Heart right ventricle (tissue), 16 donors: ENCODE measurements at regions not wholly inside any gene's neighbourhood (a gene's known extent, or its start where the extent isn't known, plus 50 kb on each side); places are given as distances from the start of the nearest gene placed in this dataset.

ENCODE experiments used
- ATAC-seq, 8 donors: fragments of 200-7000 bp; cut with Tn5 transposase; one replicate each; pipeline ENCODE4 v1.9.1; 2020; ENCODE audit warnings: mild to moderate bottlenecking in 8 of 8, moderate library complexity in 8 of 8, moderate number of reproducible peaks in 1 of 8
- DNase-seq, 2 donors: peaks; one replicate each; pipeline ENCODE4 v3.0.0-alpha.2; 2020
- H3K27ac ChIP-seq, 10 donors: fragments of 200-600 bp; sonication (generic) in 2 of 10; one replicate each; pipeline versions ENCODE4 v1.5.0 to v1.8.0; 2020 to 2022; ENCODE audit warnings: mild to moderate bottlenecking in 3 of 10
- H3K27me3 ChIP-seq, 7 donors: fragments of 200-600 bp; one replicate each; pipeline ENCODE4 v1.8.0; 2021 to 2022; ENCODE audit warnings: mild to moderate bottlenecking in 2 of 7
- H3K36me3 ChIP-seq, 9 donors: fragments of 200-600 bp; sonication (generic) in 1 of 9; one replicate each; pipeline versions ENCODE4 v1.5.0 to v1.8.0; 2020 to 2022; ENCODE audit warnings: mild to moderate bottlenecking in 2 of 9
- H3K4me1 ChIP-seq, 9 donors: fragments of 200-600 bp; sonication (generic) in 1 of 9; one replicate each; pipeline versions ENCODE4 v1.5.0 to v1.8.0; 2020 to 2022; ENCODE audit warnings: mild to moderate bottlenecking in 4 of 9
- H3K4me3 ChIP-seq, 10 donors: fragments of 200-600 bp; sonication (generic) in 2 of 10; one replicate each; pipeline versions ENCODE4 v1.5.0 to v1.8.0; 2020 to 2022; ENCODE audit warnings: mild to moderate bottlenecking in 7 of 10, moderate library complexity in 2 of 10
- H3K9me3 ChIP-seq, 11 donors: fragments of 200-600 bp in 10 of 11; sonication (generic) in 2 of 11; one replicate each; pipeline versions ENCODE4 v1.5.0 to v1.8.0; 2013 to 2022; ENCODE audit warnings: mild to moderate bottlenecking in 2 of 11, control low read depth in 1 of 11, moderate library complexity in 1 of 11
- WGBS, 2 donors: extraction: QIAGEN DNeasy Blood & Tissue Kit; methylation state at CpG; one replicate each; pipeline ENCODE4 v1.1.7; 2013; ENCODE audit warnings: inconsistent platforms in 1 of 2; 5-methylcytosine and 5-hydroxymethylcytosine counted together
- intact Hi-C, 10 donors: fragments of 100-400 bp; cut with DNase I; formaldehyde crosslinking; loops; one replicate each; pipeline versions ENCODE4 v1.11.1 to v1.14.2; 2022
- TF ChIP-seq, protein P1 (sequence below), 9 donors: fragments of 200-600 bp; sonication (generic) in 2 of 9; IDR thresholded peaks; one replicate each; pipeline versions ENCODE4 v1.5.0 to v1.8.0; 2021 to 2022; ENCODE audit warnings: antibody characterized with exemption in 9 of 9, mild to moderate bottlenecking in 5 of 9, moderate library complexity in 1 of 9
- donor health status: Arrhythmogenic right ventricular cardiomyopathy.
- donor health status: ischemic (EF 13 %, LVEDD 7.1; RV severe dilation, severe dysfunction).
- donor health status: healthy with polysubstance abuse.
- donor health status: DM: no; HTN: yes; CAD: no.
- donor health status: DM: no; HTN: no; CAD: no.
- donor health status: ischemic (EF 25% LVEDD 6.9; RV normal size, moderate dysfunction).
- donor health status: ischemic (EF 25% LVEDD 5.7; RV mildly dilated, moderate dysfunction).
- donor health status: healthy.
- donor health status: DM: yes; HTN: yes; CAD: no.
- donor health status: Ischemic cardiomyopathy.
- donor health status: ischemic (EF 35%, LVEDD 5.7; RV mildly dilated, moderate dysfunction).
- donor health status: nonischemic (EF 11% LVEDD 7.7; RV severe dilation, severe dysfunction).
- donor health status: DM: yes; HTN: yes; CAD: no.
- donor health status: PGD.
- donor health status: ischemic (EF 29% LVEDD 5.4; RV normal size, mild dysfunction).
- donor health status: nonischemic (EF 23%, LVEDD 6.1; RV moderate dilation, normal function).

DNA sequence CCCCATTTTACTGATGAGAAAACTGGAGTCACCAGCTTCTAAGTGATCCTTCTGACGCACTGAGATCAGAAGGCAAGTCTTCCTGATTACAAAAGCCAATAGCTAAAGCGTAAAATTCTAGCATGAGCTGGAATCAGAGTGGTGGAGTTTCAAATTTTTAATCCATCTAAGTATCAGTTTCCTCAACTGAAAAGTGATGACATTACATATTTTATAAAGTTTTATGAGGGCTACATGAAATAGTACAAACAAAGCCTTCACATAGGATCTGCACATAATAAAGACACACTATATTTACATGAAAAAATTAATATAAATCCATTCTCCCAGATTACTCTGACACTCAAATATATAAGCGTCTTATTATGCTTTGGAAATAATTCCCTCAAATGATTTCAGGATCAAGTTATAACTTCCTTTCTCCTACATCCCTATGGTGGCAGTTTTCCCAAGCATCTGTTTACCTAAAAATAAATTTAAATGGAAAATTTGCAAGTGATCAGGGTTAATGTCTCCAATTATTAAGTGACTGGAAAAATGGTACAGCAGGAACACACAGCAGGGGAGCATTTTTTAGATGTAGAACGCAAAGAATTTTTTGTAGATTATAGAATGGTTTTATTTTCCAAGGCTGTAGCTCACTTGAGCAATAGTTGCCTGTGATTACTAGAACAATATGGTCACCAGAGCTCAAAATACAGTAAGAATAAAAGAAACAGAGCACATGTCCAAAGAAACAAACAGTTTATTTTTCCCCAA lies 490.4 kb upstream of the C1orf87 start:
- Histone ChIP-seq H3K27me3 (peaks cover 0 to 6% (median 0%) of the 10 kb centered on the region in 7 donors), H3K4me3 (no peak overlapping the region), H3K4me1 (peaks cover 0 to 9% (median 6%) of the 10 kb centered on the region in 9 donors), H3K36me3 (no peaks in the 10 kb centered on the region), H3K27ac (no peak overlapping the region), H3K9me3 (no peaks in the 10 kb centered on the region)
- DNase-seq (no peak), ATAC-seq (no peak)
- TF ChIP-seq, protein P1, sequence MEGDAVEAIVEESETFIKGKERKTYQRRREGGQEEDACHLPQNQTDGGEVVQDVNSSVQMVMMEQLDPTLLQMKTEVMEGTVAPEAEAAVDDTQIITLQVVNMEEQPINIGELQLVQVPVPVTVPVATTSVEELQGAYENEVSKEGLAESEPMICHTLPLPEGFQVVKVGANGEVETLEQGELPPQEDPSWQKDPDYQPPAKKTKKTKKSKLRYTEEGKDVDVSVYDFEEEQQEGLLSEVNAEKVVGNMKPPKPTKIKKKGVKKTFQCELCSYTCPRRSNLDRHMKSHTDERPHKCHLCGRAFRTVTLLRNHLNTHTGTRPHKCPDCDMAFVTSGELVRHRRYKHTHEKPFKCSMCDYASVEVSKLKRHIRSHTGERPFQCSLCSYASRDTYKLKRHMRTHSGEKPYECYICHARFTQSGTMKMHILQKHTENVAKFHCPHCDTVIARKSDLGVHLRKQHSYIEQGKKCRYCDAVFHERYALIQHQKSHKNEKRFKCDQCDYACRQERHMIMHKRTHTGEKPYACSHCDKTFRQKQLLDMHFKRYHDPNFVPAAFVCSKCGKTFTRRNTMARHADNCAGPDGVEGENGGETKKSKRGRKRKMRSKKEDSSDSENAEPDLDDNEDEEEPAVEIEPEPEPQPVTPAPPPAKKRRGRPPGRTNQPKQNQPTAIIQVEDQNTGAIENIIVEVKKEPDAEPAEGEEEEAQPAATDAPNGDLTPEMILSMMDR (IDR thresholded peaks at IDR 0.05) = no peak
- intact Hi-C loops = no loop called here
- 88% methylated on average over 4 of the region's 4 CpGs for WGBS, 2 donors

DNA sequence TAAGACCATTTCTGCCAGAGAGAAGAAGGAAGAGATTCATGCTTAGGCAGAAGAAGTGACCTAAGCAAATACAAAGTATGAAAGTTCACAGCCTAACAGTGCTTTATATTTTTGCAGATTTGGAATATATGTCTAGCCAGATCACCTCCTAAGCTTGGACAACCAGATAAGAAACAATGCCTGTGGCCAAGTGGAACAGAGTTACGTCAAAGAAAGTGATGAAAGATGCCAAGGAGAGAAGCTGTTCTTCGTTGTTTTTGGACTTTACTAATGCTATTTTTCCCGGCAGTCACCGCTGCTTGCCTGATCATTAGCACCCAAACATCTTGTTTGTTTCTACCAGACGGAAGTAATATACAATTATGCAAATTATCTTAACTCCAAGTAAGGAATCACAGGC lies 489.2 kb upstream of the C1orf87 start:
- DNase-seq (no peak), ATAC-seq (no peak)
- Histone ChIP-seq H3K36me3 (no peaks in the 10 kb centered on the region), H3K27ac (no peak overlapping the region), H3K4me1 (peaks cover 0 to 9% (median 6%) of the 10 kb centered on the region in 9 donors), H3K27me3 (peaks cover 0 to 6% (median 0%) of the 10 kb centered on the region in 7 donors), H3K4me3 (no peak overlapping the region), H3K9me3 (no peaks in the 10 kb centered on the region)
- TF ChIP-seq, protein P1 (IDR thresholded peaks at IDR 0.05) = no peak
- WGBS, 2 donors = 53 to 55% methylated on average over 5 of the region's 5 CpGs
- intact Hi-C loops = no loop called here

DNA sequence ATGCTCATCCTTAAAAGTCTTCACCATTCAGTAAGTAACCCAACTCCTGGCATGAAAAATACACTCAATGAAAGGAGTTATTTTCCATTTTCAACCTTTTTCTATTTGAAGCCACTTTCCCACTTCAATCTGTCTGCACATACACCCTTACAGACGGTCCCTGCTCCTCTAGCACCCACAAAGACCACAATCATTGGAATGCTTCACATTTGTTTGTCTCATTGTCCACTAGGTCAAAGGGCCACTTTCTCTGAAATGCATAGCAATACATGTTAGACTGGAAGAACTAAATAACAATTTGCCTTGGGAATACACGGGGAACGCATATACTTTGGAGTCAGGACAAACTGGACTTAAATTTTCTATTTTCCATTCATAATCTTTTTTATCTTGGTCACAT lies 487.1 kb upstream of the C1orf87 start:
- intact Hi-C loops = no loop called here
- Histone ChIP-seq H3K27ac (no peak overlapping the region), H3K9me3 (no peaks in the 10 kb centered on the region), H3K36me3 (no peaks in the 10 kb centered on the region), H3K4me3 (no peak overlapping the region), H3K4me1 (peaks cover 0 to 9% (median 6%) of the 10 kb centered on the region in 9 donors), H3K27me3 (peaks cover 0 to 6% (median 0%) of the 10 kb centered on the region in 7 donors)
- TF ChIP-seq, protein P1 (IDR thresholded peaks at IDR 0.05) = no peak
- 88 to 90% methylated on average over 3 of the region's 3 CpGs for WGBS, 2 donors
- DNase-seq (no peak), ATAC-seq (no peak)

DNA sequence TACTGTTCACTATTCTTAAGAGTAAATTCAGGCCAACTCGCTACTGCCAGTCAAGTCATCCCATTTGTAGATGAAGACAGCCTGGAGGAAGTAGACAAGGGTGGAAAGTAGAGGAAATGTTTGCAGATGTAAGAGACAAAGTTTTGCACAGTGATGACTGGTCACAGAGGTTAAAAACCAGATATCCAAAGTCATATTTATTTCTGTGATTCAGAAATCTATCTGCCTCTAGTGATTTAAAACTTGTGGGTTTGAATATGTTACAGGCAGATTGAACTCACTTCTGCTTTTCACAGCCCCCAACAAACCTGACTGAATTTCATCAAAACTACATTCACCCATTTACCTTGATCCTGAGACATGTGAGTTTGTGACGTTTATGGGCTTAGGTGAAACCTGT lies 484.7 kb upstream of the C1orf87 start:
- ATAC-seq (no peak), DNase-seq (no peak)
- WGBS, 2 donors = 76% methylated on average over 2 of the region's 2 CpGs
- H3K9me3 ChIP-seq = no peaks in the 10 kb centered on the region
- H3K27me3 ChIP-seq = peaks cover 0 to 5% (median 0%) of the 10 kb centered on the region in 7 donors
- intact Hi-C loops = no loop called here
- H3K27ac ChIP-seq = no peak overlapping the region
- no peak overlapping the region for H3K4me3 ChIP-seq
- no peaks in the 10 kb centered on the region for H3K4me1 ChIP-seq
- no peaks in the 10 kb centered on the region for H3K36me3 ChIP-seq
- TF ChIP-seq, protein P1 (IDR thresholded peaks at IDR 0.05) = no peak
